Upper lobe of right lung (tissue), 1 donor: ENCODE measurements at regions not wholly inside any gene's neighbourhood (a gene's known extent, or its start where the extent isn't known, plus 50 kb on each side); places are given as distances from the start of the nearest gene placed in this dataset.
"Not testable (repeated sequence)": the region's sequence is repeated elsewhere in the genome, so short reads cannot be mapped to it uniquely, and the experiment has no call there.

Source experiments
- ATAC-seq: fragments of 200-7000 bp; cut with Tn5 transposase; one replicate; pipeline ENCODE4 v1.9.1; 2020; ENCODE audit warnings: mild to moderate bottlenecking, moderate library complexity
- DNase-seq: peaks from one replicate; pipeline ENCODE4 v3.0.0-alpha.2; 2020
- H3K27ac ChIP-seq: fragments of 200-600 bp; one replicate; pipeline ENCODE4 v1.8.0; 2022
- H3K27me3 ChIP-seq: fragments of 200-600 bp; one replicate; pipeline ENCODE4 v1.8.0; 2022; ENCODE audit warnings: mild to moderate bottlenecking
- H3K36me3 ChIP-seq: fragments of 200-600 bp; one replicate; pipeline ENCODE4 v1.8.0; 2022
- H3K4me1 ChIP-seq: fragments of 200-600 bp; one replicate; pipeline ENCODE4 v1.8.0; 2022
- H3K4me3 ChIP-seq: fragments of 200-600 bp; one replicate; pipeline ENCODE4 v1.8.0; 2022; ENCODE audit warnings: mild to moderate bottlenecking
- H3K9me3 ChIP-seq: fragments of 200-600 bp; one replicate; pipeline ENCODE4 v1.8.0; 2022
- intact Hi-C: fragments of 100-400 bp; cut with DNase I; formaldehyde crosslinking; loops from one replicate; pipeline ENCODE4 v1.11.0; 2022
- TF ChIP-seq, protein P1 (sequence below): fragments of 200-600 bp; IDR thresholded peaks from one replicate; pipeline ENCODE4 v1.8.0; 2022; ENCODE audit warnings: antibody characterized with exemption
- donor health status: DM: no; HTN: yes; CAD: no; lungs with severe emphysema.

DNA sequence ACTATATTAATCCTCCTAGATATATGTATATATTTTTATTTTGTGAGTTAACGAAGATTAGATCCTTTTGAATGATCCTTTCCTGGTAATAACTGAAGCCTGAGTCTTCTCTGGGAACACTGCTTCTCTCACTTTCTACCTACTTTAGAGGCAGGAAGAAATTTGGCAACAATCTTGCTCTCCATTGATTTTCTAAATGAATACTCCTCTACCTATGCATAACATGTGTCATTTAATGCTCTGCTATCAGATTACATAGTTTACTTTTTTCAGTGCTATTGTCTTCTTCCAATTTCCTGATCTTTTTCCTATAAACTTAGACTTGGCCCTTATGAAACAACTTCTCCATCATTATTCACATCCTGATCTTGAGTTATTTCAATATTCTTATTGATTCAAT lies 60.4 kb upstream of the PDHA2 start:
- intact Hi-C loops = no loop called here
- no peaks in the 10 kb centered on the region for H3K27me3 ChIP-seq
- DNase-seq (no peak), ATAC-seq (no peak)
- no peaks in the 10 kb centered on the region for H3K9me3 ChIP-seq
- no peak overlapping the region for H3K27ac ChIP-seq
- H3K36me3 ChIP-seq = no peaks in the 10 kb centered on the region
- TF ChIP-seq, protein P1, sequence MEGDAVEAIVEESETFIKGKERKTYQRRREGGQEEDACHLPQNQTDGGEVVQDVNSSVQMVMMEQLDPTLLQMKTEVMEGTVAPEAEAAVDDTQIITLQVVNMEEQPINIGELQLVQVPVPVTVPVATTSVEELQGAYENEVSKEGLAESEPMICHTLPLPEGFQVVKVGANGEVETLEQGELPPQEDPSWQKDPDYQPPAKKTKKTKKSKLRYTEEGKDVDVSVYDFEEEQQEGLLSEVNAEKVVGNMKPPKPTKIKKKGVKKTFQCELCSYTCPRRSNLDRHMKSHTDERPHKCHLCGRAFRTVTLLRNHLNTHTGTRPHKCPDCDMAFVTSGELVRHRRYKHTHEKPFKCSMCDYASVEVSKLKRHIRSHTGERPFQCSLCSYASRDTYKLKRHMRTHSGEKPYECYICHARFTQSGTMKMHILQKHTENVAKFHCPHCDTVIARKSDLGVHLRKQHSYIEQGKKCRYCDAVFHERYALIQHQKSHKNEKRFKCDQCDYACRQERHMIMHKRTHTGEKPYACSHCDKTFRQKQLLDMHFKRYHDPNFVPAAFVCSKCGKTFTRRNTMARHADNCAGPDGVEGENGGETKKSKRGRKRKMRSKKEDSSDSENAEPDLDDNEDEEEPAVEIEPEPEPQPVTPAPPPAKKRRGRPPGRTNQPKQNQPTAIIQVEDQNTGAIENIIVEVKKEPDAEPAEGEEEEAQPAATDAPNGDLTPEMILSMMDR = no peak
- H3K4me3 ChIP-seq = no peak overlapping the region
- H3K4me1 ChIP-seq = no peaks in the 10 kb centered on the region

DNA sequence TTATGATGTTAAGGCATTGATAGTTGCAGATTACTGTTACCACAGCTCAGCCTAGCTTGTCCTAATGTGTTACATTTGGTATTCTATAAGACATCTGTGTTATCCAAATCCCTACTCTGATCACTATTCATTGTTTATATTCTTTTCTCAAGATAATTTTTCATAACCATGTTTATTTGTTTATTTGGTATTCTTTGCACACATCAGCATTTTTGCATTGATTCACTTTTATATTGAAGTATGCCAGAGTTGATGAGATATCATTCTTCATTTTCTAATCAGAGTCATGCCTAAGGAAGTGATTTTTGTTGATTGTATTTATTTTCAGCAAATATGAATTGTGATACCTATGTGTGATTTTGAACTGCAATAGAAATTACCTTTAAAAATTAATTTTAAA lies 61.2 kb upstream of the PDHA2 start:
- Histone ChIP-seq H3K27ac (no peak overlapping the region), H3K9me3 (no peaks in the 10 kb centered on the region), H3K4me3 (no peak overlapping the region), H3K27me3 (no peaks in the 10 kb centered on the region), H3K36me3 (no peaks in the 10 kb centered on the region), H3K4me1 (no peaks in the 10 kb centered on the region)
- DNase-seq (no peak), ATAC-seq (no peak)
- TF ChIP-seq, protein P1 = no peak
- intact Hi-C loops = no loop called here

- H3K27ac ChIP-seq, ATAC-seq, DNase-seq, H3K4me3 ChIP-seq, H3K4me1 ChIP-seq, intact Hi-C loops, H3K36me3 ChIP-seq, H3K9me3 ChIP-seq, H3K27me3 ChIP-seq: not testable (repeated sequence)
Measured at GRCh38 chr4:95770605-95771004, 69.3 kb upstream of the PDHA2 start.

GRCh38 chr4:95764961-95765360 lies 74.9 kb upstream of the PDHA2 start:
- intact Hi-C loops = no loop called here
- no peak for ATAC-seq

GRCh38 chr4:95761871-95762270 lies 78.0 kb upstream of the PDHA2 start:
- TF ChIP-seq, protein P1 = no peak
- no peak for ATAC-seq
- intact Hi-C loops = no loop called here

More at GRCh38 chr4:95764961-95765360, 74.9 kb upstream of the PDHA2 start:
- DNase-seq = no peak
- no peak overlapping the region for H3K4me3 ChIP-seq
- no peaks in the 10 kb centered on the region for H3K27me3 ChIP-seq
- TF ChIP-seq, protein P1 = no peak
- no peaks in the 10 kb centered on the region for H3K36me3 ChIP-seq
- no peaks in the 10 kb centered on the region for H3K9me3 ChIP-seq
- H3K4me1 ChIP-seq = no peaks in the 10 kb centered on the region
- H3K27ac ChIP-seq = no peak overlapping the region

GRCh38 chr4:95761426-95761825 lies 78.5 kb upstream of the PDHA2 start:
- H3K4me3 ChIP-seq = no peak overlapping the region
- H3K27me3 ChIP-seq = no peaks in the 10 kb centered on the region
- ATAC-seq (no peak), DNase-seq (no peak)
- intact Hi-C loops = no loop called here
- H3K36me3 ChIP-seq = no peaks in the 10 kb centered on the region
- no peaks in the 10 kb centered on the region for H3K4me1 ChIP-seq
- H3K27ac ChIP-seq = no peak overlapping the region
- H3K9me3 ChIP-seq = no peaks in the 10 kb centered on the region
- TF ChIP-seq, protein P1 = no peak

More at GRCh38 chr4:95761871-95762270, 78.0 kb upstream of the PDHA2 start:
- Histone ChIP-seq H3K36me3 (no peaks in the 10 kb centered on the region), H3K9me3 (no peaks in the 10 kb centered on the region), H3K4me3 (no peak overlapping the region), H3K4me1 (no peaks in the 10 kb centered on the region), H3K27ac (no peak overlapping the region), H3K27me3 (no peaks in the 10 kb centered on the region)
- DNase-seq = no peak

- H3K4me3 ChIP-seq, intact Hi-C loops, H3K27ac ChIP-seq, DNase-seq, H3K27me3 ChIP-seq, H3K36me3 ChIP-seq, ATAC-seq, H3K4me1 ChIP-seq, H3K9me3 ChIP-seq: not testable (repeated sequence)
Measured at GRCh38 chr4:95760646-95761045, 79.2 kb upstream of the PDHA2 start.
